Fibroblast of skin of left quadriceps (primary cell): ENCODE measurements at regions not wholly inside any gene's neighbourhood (a gene's known extent, or its start where the extent isn't known, plus 50 kb on each side); places are given as distances from the start of the nearest gene placed in this dataset.
"Not testable (repeated sequence)": the region's sequence is repeated elsewhere in the genome, so short reads cannot be mapped to it uniquely, and the experiment has no call there.

Source experiments
- DNase-seq, 2 experiments: peaks; one replicate each; pipeline ENCODE4 v3.0.0-alpha.2; 2013; ENCODE audit warnings: low read depth in 2 of 2

GRCh38 chr2:11951492-11951891 is 205.1 kb downstream of the LPIN1 start:
- not testable (repeated sequence) for DNase-seq

GRCh38 chr2:11953258-11953657 is 206.8 kb downstream of the LPIN1 start:
- no peak for DNase-seq

DNA sequence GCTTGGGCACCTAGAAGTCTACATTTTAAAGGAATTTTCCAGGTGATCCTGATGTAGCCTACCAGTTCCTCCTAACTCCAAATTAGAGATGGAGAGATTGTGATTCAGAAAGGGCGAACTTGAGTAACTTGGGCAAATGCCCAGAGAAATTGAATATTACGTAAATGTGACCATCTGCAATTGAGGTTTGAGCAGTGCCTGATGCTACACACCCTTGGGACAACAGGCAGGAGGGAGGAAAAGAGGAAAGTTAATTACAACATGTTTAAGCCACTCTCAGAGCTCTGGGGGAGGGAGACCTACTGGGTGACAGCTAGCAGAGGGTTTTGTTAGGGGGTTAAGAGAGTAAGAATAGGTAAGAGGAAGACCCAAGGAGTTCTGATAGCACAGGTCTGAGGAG is 208.9 kb downstream of the LPIN1 start:
- no peak for DNase-seq

DNA sequence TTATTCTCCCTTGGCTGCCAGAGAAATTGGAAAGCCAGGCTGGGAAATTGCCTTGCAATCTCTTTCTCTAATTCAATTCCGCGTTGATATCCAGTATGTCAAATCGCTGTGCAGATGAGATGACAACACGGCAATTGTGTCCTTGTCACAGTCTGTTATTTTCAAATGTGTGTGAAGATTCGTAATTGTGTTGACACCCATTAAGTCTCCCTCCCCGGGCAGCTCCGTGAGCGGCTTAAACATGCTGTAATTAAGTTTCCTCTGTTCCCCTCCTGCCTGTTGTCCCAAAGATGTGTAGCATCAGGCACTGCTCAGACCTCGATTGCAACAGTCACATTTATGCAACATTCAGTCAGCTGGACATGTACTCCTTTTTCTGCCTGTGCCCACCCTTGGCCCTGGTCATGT is 209.5 kb downstream of the LPIN1 start:
- DNase-seq, result no peak

DNA sequence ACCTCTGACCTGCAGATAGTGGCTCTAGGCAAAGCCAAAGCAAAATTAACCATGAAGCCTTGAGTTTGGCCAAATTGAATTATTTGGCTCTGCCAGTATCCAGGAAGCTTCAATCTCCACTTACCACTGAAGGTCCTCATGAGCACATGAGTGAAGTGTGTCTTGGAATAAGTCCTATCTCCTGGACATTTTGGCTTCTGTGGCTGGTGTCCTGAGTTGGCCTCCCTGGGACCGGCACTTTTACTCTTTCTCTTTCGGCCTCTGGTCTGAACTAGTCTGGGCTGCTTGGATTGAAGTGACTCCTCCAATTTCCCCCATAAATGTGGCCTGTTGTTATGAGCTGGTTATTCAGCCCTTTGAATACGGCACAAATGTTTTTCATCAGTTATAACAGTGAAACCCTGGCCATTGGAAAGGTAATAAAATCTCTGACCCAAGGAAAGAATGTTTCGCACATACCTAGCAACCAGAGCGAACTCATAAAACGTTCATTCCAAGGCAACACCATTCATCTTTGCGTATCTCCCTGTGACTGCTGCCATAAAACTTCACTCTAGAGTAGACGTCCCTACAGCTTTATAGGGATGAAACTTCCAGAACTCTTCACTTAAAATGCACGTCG is 216.4 kb downstream of the LPIN1 start:
- no peak for DNase-seq

DNA sequence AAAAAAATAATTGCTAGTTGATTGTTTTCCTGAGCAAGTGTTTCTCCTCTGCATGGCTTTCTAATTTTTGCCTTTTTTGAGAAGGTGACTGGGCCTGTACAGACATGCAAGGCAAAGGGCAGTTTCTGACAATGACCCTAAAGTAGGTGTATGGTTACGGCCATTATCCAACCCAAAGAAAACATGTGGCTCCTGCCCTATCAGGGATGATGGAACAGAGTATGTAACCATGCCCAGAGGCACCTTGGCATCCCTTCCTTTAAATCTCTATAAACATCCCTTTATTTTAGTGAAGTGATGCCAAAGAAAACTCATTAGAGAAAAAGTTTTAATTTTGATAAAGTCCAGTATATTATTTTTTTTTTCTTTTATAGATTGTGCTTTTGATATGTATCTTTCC is 217.5 kb downstream of the LPIN1 start:
- no peak for DNase-seq

GRCh38 chr2:11967946-11968465 is 221.6 kb downstream of the LPIN1 start:
- DNase-seq, result peak; percentile 59 to 61

- no peak for DNase-seq
These were observed 222.1 kb downstream of the LPIN1 start for GRCh38 chr2:11968521-11968920.

DNA sequence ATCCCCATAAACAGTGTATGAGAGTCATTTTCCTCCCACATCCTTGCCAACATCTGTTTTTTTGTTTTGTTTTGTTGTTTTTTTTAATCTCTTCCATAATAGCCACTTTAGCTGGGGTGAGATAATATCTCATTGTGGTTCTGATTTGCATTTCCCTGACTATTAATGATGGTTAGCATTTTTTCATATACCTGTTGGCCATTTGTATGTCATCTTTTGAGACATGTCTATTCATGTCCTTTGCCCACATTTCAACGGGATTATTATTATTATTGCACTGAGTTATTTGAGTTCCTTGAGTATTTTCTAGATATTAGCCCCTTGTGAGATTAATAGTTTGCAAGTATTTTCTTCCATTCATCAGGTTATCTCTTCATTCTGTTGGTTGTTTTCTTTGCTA is 223.3 kb downstream of the LPIN1 start:
- no peak for DNase-seq

DNA sequence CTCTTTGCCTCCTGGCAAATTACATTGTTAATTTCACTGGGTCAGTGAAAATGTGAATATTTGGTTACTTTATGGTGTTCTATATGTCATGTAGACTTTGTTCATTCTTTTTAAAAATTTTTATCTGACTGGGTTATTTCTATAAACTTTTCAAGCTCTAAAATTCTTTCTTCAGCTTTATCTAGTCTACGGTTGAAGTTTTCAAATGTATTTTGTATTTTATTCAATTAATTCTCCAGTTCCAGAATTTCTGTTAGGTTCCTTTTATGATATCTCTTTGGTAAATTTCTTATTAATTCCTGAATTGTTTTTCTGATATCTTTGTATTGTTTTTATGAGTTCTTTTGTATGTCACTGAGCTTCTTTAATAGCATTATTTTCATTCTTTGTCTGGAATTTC is 228.1 kb downstream of the LPIN1 start:
- no peak for DNase-seq

- no peak for DNase-seq
These were observed 228.9 kb downstream of the LPIN1 start for GRCh38 chr2:11975373-11975772.

DNA sequence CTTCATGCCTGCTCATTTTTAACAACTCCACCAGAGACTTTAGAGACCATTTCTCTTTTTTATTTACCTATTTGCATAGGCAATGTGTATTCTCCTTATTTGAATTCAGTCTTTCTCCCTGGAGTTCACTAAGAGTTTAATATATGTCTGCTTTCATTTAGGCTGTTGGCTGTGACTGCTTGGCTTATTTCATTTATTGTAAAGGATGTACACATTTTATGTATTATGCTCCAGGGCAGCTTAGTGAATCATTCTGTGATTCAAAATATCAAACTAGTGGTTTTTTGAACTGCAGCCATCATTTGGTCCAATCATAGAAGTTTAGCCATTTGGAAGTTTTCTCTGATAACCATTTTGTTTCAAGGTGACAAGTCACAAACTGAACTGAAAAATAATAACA is 229.6 kb downstream of the LPIN1 start:
- DNase-seq, result peak in 1 of 2 experiments; percentile 25

- no peak for DNase-seq
These were observed 231.5 kb downstream of the LPIN1 start for GRCh38 chr2:11977766-11978524.

GRCh38 chr2:11980809-11981208 is 234.4 kb downstream of the LPIN1 start:
- no peak for DNase-seq

DNA sequence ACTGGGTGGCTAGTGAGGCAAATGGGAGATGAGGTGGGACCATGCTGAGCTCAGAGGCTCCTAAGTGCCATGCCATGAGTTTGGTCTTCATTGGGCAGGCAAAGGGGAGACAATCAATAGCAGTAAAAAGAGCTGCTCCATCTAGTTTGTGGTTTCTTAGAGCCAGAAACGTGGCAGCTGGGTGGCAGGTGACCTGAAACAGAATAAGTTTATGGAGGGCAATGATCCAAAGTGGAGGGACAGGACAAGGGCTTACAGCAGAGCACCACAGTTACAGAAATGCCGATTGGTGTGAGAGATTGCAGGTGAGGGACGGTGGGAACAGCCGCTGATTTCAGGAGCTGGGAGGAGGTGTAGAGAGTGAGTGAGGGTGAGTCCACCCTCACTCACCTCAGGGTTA is 237.0 kb downstream of the LPIN1 start:
- no peak for DNase-seq

- DNase-seq, result no peak
These were observed 237.4 kb downstream of the LPIN1 start for GRCh38 chr2:11983870-11984269.

DNA sequence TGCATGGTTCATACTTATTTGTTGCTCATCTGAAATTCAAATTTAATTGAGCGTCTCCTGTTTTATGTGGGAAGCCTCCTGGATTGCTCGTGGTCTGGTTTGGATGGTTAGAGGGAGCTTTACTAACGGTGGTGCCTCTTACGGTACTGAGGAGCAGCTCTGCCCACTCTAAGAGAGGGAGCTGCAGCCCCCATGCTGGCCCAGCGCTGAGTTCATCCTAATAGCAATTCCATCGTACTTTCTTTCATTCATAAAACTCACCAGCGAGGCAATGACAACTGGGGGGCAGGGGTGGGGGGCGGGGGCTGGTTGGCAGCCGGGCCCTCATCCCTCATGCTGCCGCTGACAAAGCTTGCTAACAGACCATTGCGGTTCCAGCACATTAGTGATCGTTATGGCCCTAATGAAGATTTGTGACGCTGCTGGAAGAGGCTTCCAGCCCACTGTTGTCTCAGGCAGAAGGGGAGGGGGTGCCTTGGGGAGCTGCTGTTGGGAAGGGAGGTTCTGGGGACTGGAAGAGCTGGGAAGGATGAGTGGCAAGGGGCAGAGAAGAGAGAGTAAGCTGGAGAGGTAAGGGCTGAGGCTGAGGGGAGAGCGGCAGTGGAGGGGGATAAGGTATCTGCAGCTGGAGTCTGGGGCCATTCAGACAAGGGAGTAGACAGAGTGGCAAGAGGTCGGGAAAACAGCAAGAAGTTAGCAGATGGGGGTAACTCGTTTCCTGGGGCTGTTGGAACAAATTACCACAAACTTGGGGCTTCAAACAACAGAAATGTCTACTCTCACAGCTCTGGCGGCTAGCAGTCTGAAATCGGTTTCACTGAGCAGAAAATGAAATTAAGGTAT is 238.1 kb downstream of the LPIN1 start:
- no peak for DNase-seq

- no peak for DNase-seq
These were observed 239.6 kb downstream of the LPIN1 start for GRCh38 chr2:11985817-11986566.

DNA sequence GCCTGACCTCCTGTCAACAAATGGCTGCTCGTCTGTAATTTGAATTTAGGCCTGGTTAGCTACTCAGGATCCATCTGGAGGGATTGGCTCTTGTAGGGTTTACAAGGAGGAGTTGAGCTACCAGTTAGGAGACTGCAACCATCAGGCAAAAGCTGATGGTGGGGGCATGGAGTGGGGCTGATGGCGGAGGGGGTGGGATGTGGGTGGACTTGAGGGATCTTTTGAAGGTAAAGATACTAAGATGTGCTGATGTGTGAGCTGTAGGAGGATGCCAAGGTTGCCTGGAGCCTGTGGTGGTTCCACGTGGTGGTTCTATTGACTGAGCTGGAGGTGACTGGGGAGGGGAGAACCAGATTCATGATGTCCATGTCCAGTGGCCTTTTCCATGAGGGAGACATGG is 240.7 kb downstream of the LPIN1 start:
- DNase-seq, result no peak

GRCh38 chr2:11988691-11989353 is 242.4 kb downstream of the LPIN1 start:
- no peak for DNase-seq

GRCh38 chr2:11989354-11989703 is 242.9 kb downstream of the LPIN1 start:
- no peak for DNase-seq
